CD4-positive, alpha-beta memory T cell (primary cell): ENCODE measurements at regions not wholly inside any gene's neighbourhood (a gene's known extent, or its start where the extent isn't known, plus 50 kb on each side); places are given as distances from the start of the nearest gene placed in this dataset.

Experiments used
- CTCF ChIA-PET: fragments of 350-600 bp; sonication (Branson Sonifier 250); formaldehyde crosslinking; loops from one replicate; lab custom pipeline; 2021; ENCODE audit warnings: inconsistent platforms; ENCODE audit not compliant: partially characterized antibody; lab: Charles Lee
- POLR2A ChIA-PET: fragments of 350-600 bp; sonication (Branson Sonifier 250); formaldehyde crosslinking; loops from one replicate; lab custom pipeline; 2021; ENCODE audit not compliant: partially characterized antibody; lab: Charles Lee
- DNase-seq, 5 donors: peaks; one replicate each; pipeline versions ENCODE4 v3.0.0 to v3.0.0-alpha.2; 2020 to 2022; ENCODE audit warnings: mixed read lengths in 1 of 5
- H3K27ac ChIP-seq: one replicate; pipeline ENCODE4 v1.7.0; 2013; ENCODE audit warnings: low read depth, low read length
- H3K27me3 ChIP-seq: 2 replicates; pipeline ENCODE4 v1.7.0; 2013; ENCODE audit warnings: mild to moderate bottlenecking, low read length, moderate library complexity; ENCODE audit not compliant: insufficient read depth
- H3K36me3 ChIP-seq: 2 replicates; pipeline ENCODE4 v1.7.0; 2013; ENCODE audit warnings: mild to moderate bottlenecking, low read length, moderate library complexity; ENCODE audit not compliant: insufficient read depth
- H3K4me1 ChIP-seq: 2 replicates; pipeline ENCODE4 v1.7.0; 2013; ENCODE audit warnings: mild to moderate bottlenecking, low read length, moderate library complexity; ENCODE audit not compliant: insufficient read depth
- H3K4me3 ChIP-seq, 2 donors: one replicate each; pipeline ENCODE4 v1.7.0; 2013; ENCODE audit warnings: low read length in 2 of 2, mild to moderate bottlenecking in 1 of 2
- H3K9me3 ChIP-seq, 2 donors: one replicate each; pipeline ENCODE4 v1.7.0; 2013; ENCODE audit warnings: low read length in 2 of 2, control low read depth in 1 of 2; ENCODE audit not compliant: control insufficient read depth in 1 of 2
- H3K27ac Mint-ChIP-seq, 7 donors: one replicate each; pipeline ENCODE4 v1.8.0; 2020 to 2021; ENCODE audit warnings: mixed read lengths in 7 of 7, mild to moderate bottlenecking in 6 of 7, inconsistent platforms in 3 of 7, moderate library complexity in 3 of 7
- H3K27me3 Mint-ChIP-seq, 2 donors: one replicate each; pipeline ENCODE4 v1.8.0; 2020 to 2021; ENCODE audit warnings: mixed read lengths in 2 of 2
- H3K36me3 Mint-ChIP-seq, 2 donors: one replicate each; pipeline ENCODE4 v1.8.0; 2020 to 2021; ENCODE audit warnings: mixed read lengths in 2 of 2, inconsistent platforms in 1 of 2, mild to moderate bottlenecking in 1 of 2
- H3K4me1 Mint-ChIP-seq, 4 donors: one replicate each; pipeline ENCODE4 v1.8.0; 2020 to 2021; ENCODE audit warnings: mixed read lengths in 4 of 4, mild to moderate bottlenecking in 1 of 4
- H3K4me3 Mint-ChIP-seq, 8 donors: one replicate each; pipeline ENCODE4 v1.8.0; 2020 to 2021; ENCODE audit warnings: mixed read lengths in 8 of 8, mild to moderate bottlenecking in 7 of 8, moderate library complexity in 6 of 8, inconsistent platforms in 3 of 8
- H3K9me3 Mint-ChIP-seq, 8 donors: one replicate each; pipeline ENCODE4 v1.8.0; 2020 to 2021; ENCODE audit warnings: mixed read lengths in 8 of 8, mild to moderate bottlenecking in 5 of 8, inconsistent platforms in 3 of 8, moderate library complexity in 1 of 8
- intact Hi-C: fragments of 100-400 bp; cut with micrococcal nuclease; formaldehyde crosslinking; loops from one replicate; pipeline ENCODE4 v1.15.1; 2023

- POLR2A ChIA-PET = no interaction called here
Measured at GRCh38 chr4:60822986-60823385, 377.1 kb upstream of the ADGRL3 start.

DNA sequence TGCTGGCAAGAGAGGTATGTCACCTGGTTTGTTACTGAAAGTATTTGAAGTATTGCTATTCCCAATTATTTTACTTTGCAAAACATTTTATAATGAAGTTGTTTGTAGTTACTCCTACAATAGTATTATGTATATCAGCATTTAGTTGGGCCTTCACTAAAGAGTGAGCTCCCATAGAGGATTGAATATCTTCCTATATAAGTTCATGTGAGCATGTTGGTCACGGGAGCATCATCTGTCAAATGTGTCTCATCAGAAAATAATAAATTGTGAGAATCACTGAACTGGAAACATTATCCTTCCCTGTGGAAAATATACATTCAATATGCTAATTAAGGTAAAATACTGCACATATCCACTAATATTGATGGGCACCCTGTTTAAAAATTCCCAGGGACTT, 360.1 kb upstream of the ADGRL3 start:
- no peak for DNase-seq
- Histone ChIP-seq H3K4me1 (no peaks in the 10 kb centered on the region), H3K9me3 (no peaks in the 10 kb centered on the region), H3K36me3 (no peaks in the 10 kb centered on the region), H3K27me3 (no peaks in the 10 kb centered on the region), H3K4me3 (no peak overlapping the region), H3K27ac (no peak overlapping the region)
- POLR2A ChIA-PET = no interaction called here
- Mint-ChIP-seq H3K4me1 (no peaks in the 10 kb centered on the region), H3K27me3 (no peaks in the 10 kb centered on the region), H3K36me3 (no peaks in the 10 kb centered on the region), H3K27ac (no peak overlapping the region), H3K9me3 (peaks cover 0 to 20% (median 3%) of the 10 kb centered on the region in 8 donors), H3K4me3 (no peak overlapping the region)
- intact Hi-C loops = no loop called here
- CTCF ChIA-PET = no interaction called here

More at GRCh38 chr4:60822986-60823385, 377.1 kb upstream of the ADGRL3 start:
- no peaks in the 10 kb centered on the region for H3K9me3 ChIP-seq
- H3K4me1 ChIP-seq = no peaks in the 10 kb centered on the region
- H3K4me3 ChIP-seq = no peak overlapping the region
- H3K36me3 Mint-ChIP-seq = no peaks in the 10 kb centered on the region
- H3K9me3 Mint-ChIP-seq = peaks cover 3 to 16% (median 7%) of the 10 kb centered on the region in 8 donors
- H3K4me1 Mint-ChIP-seq = no peaks in the 10 kb centered on the region
- CTCF ChIA-PET = no interaction called here
- no peak overlapping the region for H3K4me3 Mint-ChIP-seq
- H3K27me3 ChIP-seq = no peaks in the 10 kb centered on the region
- no peak overlapping the region for H3K27ac ChIP-seq
- H3K27ac Mint-ChIP-seq = no peak overlapping the region
- no peaks in the 10 kb centered on the region for H3K27me3 Mint-ChIP-seq
- DNase-seq = no peak
- no peaks in the 10 kb centered on the region for H3K36me3 ChIP-seq
- intact Hi-C loops = no loop called here

DNA sequence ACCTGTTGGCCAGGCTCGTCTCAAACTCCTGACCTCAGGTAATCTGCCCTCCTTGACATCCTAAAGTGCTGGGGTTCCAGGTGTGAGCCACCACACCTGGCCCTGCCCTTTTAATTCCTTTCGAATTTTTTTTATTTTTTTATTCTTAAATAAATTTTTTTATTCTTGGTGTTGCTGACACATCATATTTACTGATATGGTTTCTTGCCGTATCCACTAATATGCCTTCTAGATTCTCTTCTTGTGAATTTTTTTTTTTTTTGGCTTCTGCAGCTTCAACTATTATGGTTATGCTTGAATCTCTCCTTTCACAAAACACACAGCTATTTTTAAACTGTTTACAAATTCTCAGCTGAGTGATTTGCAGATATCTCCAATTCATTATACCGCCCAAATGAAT, 353.4 kb upstream of the ADGRL3 start:
- ChIA-PET POLR2A (no interaction called here), CTCF (no interaction called here)
- Histone ChIP-seq H3K27ac (no peak overlapping the region), H3K36me3 (no peaks in the 10 kb centered on the region), H3K4me1 (no peaks in the 10 kb centered on the region), H3K9me3 (no peaks in the 10 kb centered on the region), H3K4me3 (no peak overlapping the region), H3K27me3 (no peaks in the 10 kb centered on the region)
- H3K4me1 Mint-ChIP-seq = no peaks in the 10 kb centered on the region
- H3K4me3 Mint-ChIP-seq = no peak overlapping the region
- H3K27me3 Mint-ChIP-seq = no peaks in the 10 kb centered on the region
- peaks cover 0 to 27% (median 8%) of the 10 kb centered on the region in 8 donors for H3K9me3 Mint-ChIP-seq
- intact Hi-C loops = no loop called here
- H3K36me3 Mint-ChIP-seq = no peaks in the 10 kb centered on the region
- H3K27ac Mint-ChIP-seq = no peak overlapping the region
- no peak for DNase-seq

- CTCF ChIA-PET = no interaction called here
- no peak overlapping the region for H3K27ac ChIP-seq
- POLR2A ChIA-PET = no interaction called here
- no peaks in the 10 kb centered on the region for H3K27me3 Mint-ChIP-seq
- DNase-seq = no peak
- intact Hi-C loops = no loop called here
- no peak overlapping the region for H3K27ac Mint-ChIP-seq
- no peaks in the 10 kb centered on the region for H3K4me1 ChIP-seq
- H3K9me3 ChIP-seq = no peaks in the 10 kb centered on the region
- H3K36me3 Mint-ChIP-seq = no peaks in the 10 kb centered on the region
- H3K4me3 ChIP-seq = no peak overlapping the region
- peaks cover 0 to 30% (median 11%) of the 10 kb centered on the region in 8 donors for H3K9me3 Mint-ChIP-seq
- no peaks in the 10 kb centered on the region for H3K36me3 ChIP-seq
- H3K4me3 Mint-ChIP-seq = no peak overlapping the region
- H3K27me3 ChIP-seq = no peaks in the 10 kb centered on the region
- H3K4me1 Mint-ChIP-seq = no peaks in the 10 kb centered on the region
Measured at GRCh38 chr4:60847614-60848013, 352.5 kb upstream of the ADGRL3 start.

GRCh38 chr4:60857130-60857753, 342.9 kb upstream of the ADGRL3 start:
- ChIA-PET POLR2A (no interaction called here), CTCF (no interaction called here)
- H3K9me3 Mint-ChIP-seq = peaks cover 0 to 19% (median 5%) of the 10 kb centered on the region in 8 donors
- H3K27ac Mint-ChIP-seq = no peak overlapping the region
- H3K27me3 Mint-ChIP-seq = no peaks in the 10 kb centered on the region
- H3K4me3 Mint-ChIP-seq = no peak overlapping the region
- H3K4me1 Mint-ChIP-seq = no peaks in the 10 kb centered on the region
- no peak for DNase-seq
- Histone ChIP-seq H3K36me3 (no peaks in the 10 kb centered on the region), H3K4me1 (no peaks in the 10 kb centered on the region), H3K27ac (no peak overlapping the region), H3K27me3 (no peaks in the 10 kb centered on the region), H3K9me3 (no peaks in the 10 kb centered on the region), H3K4me3 (no peak overlapping the region)
- no peaks in the 10 kb centered on the region for H3K36me3 Mint-ChIP-seq
- intact Hi-C loops = no loop called here

DNA sequence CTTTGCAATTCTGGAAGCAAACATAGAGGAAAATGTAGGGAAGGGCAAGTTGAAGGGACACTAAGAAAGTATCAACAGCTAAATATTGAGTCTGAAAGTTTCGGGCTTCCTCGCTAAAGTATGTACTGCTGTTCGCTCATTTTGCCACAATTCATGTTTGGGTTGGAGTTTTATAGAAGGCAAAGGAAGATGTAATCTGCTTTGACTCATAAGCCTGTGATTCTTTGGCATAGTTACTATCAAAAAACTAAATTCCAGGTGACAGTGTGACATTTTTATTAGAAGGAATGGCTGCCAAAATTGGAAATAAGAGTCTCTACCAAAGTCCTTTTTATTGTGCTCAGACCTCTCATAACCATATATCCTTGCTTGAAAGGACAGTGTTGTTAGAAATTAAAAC, 336.7 kb upstream of the ADGRL3 start:
- H3K27ac Mint-ChIP-seq = no peak overlapping the region
- no peaks in the 10 kb centered on the region for H3K36me3 Mint-ChIP-seq
- H3K4me3 ChIP-seq = no peak overlapping the region
- no peaks in the 10 kb centered on the region for H3K27me3 Mint-ChIP-seq
- H3K4me3 Mint-ChIP-seq = no peak overlapping the region
- no peak overlapping the region for H3K27ac ChIP-seq
- no peaks in the 10 kb centered on the region for H3K9me3 ChIP-seq
- ChIA-PET POLR2A (no interaction called here), CTCF (no interaction called here)
- intact Hi-C loops = no loop called here
- no peaks in the 10 kb centered on the region for H3K27me3 ChIP-seq
- DNase-seq = no peak
- H3K4me1 Mint-ChIP-seq = no peaks in the 10 kb centered on the region
- no peaks in the 10 kb centered on the region for H3K4me1 ChIP-seq
- H3K36me3 ChIP-seq = no peaks in the 10 kb centered on the region
- H3K9me3 Mint-ChIP-seq = peaks cover 4 to 20% (median 9%) of the 10 kb centered on the region in 8 donors

- CTCF ChIA-PET = no interaction called here
- H3K9me3 Mint-ChIP-seq = peaks cover 4 to 21% (median 8%) of the 10 kb centered on the region in 8 donors
- intact Hi-C loops = no loop called here
- no peak overlapping the region for H3K27ac Mint-ChIP-seq
- no peak for DNase-seq
- no peaks in the 10 kb centered on the region for H3K36me3 Mint-ChIP-seq
- H3K27me3 ChIP-seq = no peaks in the 10 kb centered on the region
- H3K27me3 Mint-ChIP-seq = no peaks in the 10 kb centered on the region
- H3K4me1 ChIP-seq = no peaks in the 10 kb centered on the region
- no peaks in the 10 kb centered on the region for H3K9me3 ChIP-seq
- no peaks in the 10 kb centered on the region for H3K4me1 Mint-ChIP-seq
- H3K27ac ChIP-seq = no peak overlapping the region
- POLR2A ChIA-PET = no interaction called here
- no peak overlapping the region for H3K4me3 Mint-ChIP-seq
- no peak overlapping the region for H3K4me3 ChIP-seq
- no peaks in the 10 kb centered on the region for H3K36me3 ChIP-seq
Measured at GRCh38 chr4:60865273-60865672, 334.9 kb upstream of the ADGRL3 start.
